ENCODE measurements at regions not wholly inside any gene's neighbourhood (a gene's known extent, or its start where the extent isn't known, plus 50 kb on each side); places are given as distances from the start of the nearest gene placed in this dataset.

- TF ChIP-seq POLR2A (IDR thresholded peaks at IDR 0.05; ENCODE audit: low read length) = no peak
- TF ChIP-seq GATA1 (IDR thresholded peaks at IDR 0.05; ENCODE audit: low read depth, low read length) = no peak
Measured at GRCh38 chr4:31035761-31036160, 315.6 kb downstream of the PCDH7 start.
